Progenitor cell of endocrine pancreas (in vitro differentiated cells): ENCODE measurements at regions not wholly inside any gene's neighbourhood (a gene's known extent, or its start where the extent isn't known, plus 50 kb on each side); places are given as distances from the start of the nearest gene placed in this dataset.

Experiments
- DNase-seq: peaks from one replicate; pipeline ENCODE4 v3.0.0; 2021; ENCODE audit warnings: low spot score; ENCODE audit not compliant: unreplicated experiment
- H3K27ac Mint-ChIP-seq: 2 replicates; pipeline ENCODE4 v1.8.0; 2021; ENCODE audit warnings: mild to moderate bottlenecking, moderate library complexity, mixed read lengths
- H3K27me3 Mint-ChIP-seq: 2 replicates; pipeline ENCODE4 v1.8.0; 2021; ENCODE audit warnings: mixed read lengths
- H3K36me3 Mint-ChIP-seq: 2 replicates; pipeline ENCODE4 v1.8.0; 2022; ENCODE audit warnings: mixed read lengths; ENCODE audit not compliant: insufficient read depth
- H3K4me1 Mint-ChIP-seq: 2 replicates; pipeline ENCODE4 v1.8.0; 2021; ENCODE audit warnings: low read depth, mixed read lengths
- H3K4me3 Mint-ChIP-seq: 2 replicates; pipeline ENCODE4 v1.8.0; 2021; ENCODE audit warnings: low read depth, mild to moderate bottlenecking, moderate library complexity, mixed read lengths
- H3K9me3 Mint-ChIP-seq: 2 replicates; pipeline ENCODE4 v1.8.0; 2021; ENCODE audit warnings: low read depth, mixed read lengths
- CTCF ChIP-seq: fragments of 200-600 bp; sonication (generic); IDR thresholded peaks from one replicate; pipeline ENCODE4 v1.5.0; 2021; ENCODE audit warnings: antibody characterized with exemption, mild to moderate bottlenecking; ENCODE audit not compliant: unreplicated experiment

GRCh38 chr6:163811317-163811716, 396.8 kb downstream of the QKI start:
- TF ChIP-seq CTCF = no peak
- H3K9me3 Mint-ChIP-seq = peaks cover 2% of the 10 kb centered on the region
- H3K4me3 Mint-ChIP-seq = no peak overlapping the region
- H3K27ac Mint-ChIP-seq = no peak overlapping the region
- H3K36me3 Mint-ChIP-seq = no peaks in the 10 kb centered on the region
- no peak for DNase-seq
- no peaks in the 10 kb centered on the region for H3K4me1 Mint-ChIP-seq
- H3K27me3 Mint-ChIP-seq = peaks cover 6% of the 10 kb centered on the region

DNA sequence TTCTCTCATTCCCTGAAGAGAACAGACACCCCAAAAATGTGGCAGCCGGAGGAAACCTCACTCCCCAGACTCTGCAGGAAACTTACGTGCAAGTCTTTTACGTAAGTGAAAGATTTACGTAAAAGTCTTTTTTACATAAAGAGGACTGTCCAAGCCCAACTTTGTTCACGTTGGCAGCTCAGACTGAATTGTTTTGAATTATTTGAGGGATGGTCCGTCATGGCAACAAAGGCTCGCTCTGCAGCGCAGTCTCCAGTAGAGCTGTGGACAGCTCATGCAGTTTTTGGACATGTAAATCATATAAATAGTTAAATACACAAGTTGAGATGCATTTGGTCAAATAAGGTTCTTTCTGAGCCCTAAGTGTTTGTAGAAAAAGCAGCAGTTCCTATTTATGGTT, 394.8 kb downstream of the QKI start:
- no peak for TF ChIP-seq CTCF
- H3K4me1 Mint-ChIP-seq = no peaks in the 10 kb centered on the region
- no peak overlapping the region for H3K4me3 Mint-ChIP-seq
- H3K9me3 Mint-ChIP-seq = peaks cover 2% of the 10 kb centered on the region
- no peak overlapping the region for H3K27ac Mint-ChIP-seq
- H3K36me3 Mint-ChIP-seq = no peaks in the 10 kb centered on the region
- no peak for DNase-seq
- H3K27me3 Mint-ChIP-seq = peaks cover 6% of the 10 kb centered on the region

DNA sequence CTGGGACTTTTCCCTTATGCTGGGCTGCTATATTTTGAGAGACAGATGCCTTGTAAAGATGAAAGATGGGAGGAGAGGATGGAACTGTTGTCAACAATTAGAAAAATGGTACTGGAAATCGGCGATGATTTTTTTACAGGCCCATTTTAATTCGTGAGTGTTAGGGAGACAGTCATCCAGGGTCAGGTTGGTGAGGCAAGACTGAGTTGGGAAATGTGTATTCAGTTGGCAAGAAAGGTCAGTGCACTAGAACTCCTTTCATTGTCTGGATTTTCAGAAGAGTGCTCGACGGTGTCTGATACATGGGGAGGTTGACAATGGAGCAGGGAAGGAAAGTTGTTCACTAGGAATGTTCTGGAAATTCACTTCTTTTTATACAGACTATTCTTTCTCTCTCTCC, 394.4 kb downstream of the QKI start:
- no peaks in the 10 kb centered on the region for H3K4me1 Mint-ChIP-seq
- no peak for DNase-seq
- H3K4me3 Mint-ChIP-seq = no peak overlapping the region
- no peaks in the 10 kb centered on the region for H3K36me3 Mint-ChIP-seq
- no peak overlapping the region for H3K27ac Mint-ChIP-seq
- peaks cover 2% of the 10 kb centered on the region for H3K9me3 Mint-ChIP-seq
- no peak for TF ChIP-seq CTCF
- H3K27me3 Mint-ChIP-seq = peaks cover 6% of the 10 kb centered on the region

GRCh38 chr6:163808231-163808630, 393.7 kb downstream of the QKI start:
- TF ChIP-seq CTCF = no peak
- no peak overlapping the region for H3K27ac Mint-ChIP-seq
- H3K36me3 Mint-ChIP-seq = no peaks in the 10 kb centered on the region
- peaks cover 2% of the 10 kb centered on the region for H3K9me3 Mint-ChIP-seq
- peaks cover 6% of the 10 kb centered on the region for H3K27me3 Mint-ChIP-seq
- DNase-seq = no peak
- no peak overlapping the region for H3K4me3 Mint-ChIP-seq
- no peaks in the 10 kb centered on the region for H3K4me1 Mint-ChIP-seq

GRCh38 chr6:163806755-163807499, 392.4 kb downstream of the QKI start:
- Mint-ChIP-seq H3K36me3 (no peaks in the 10 kb centered on the region), H3K4me3 (no peak overlapping the region), H3K27ac (no peak overlapping the region), H3K27me3 (peaks cover 3% of the 10 kb centered on the region), H3K9me3 (peaks cover 2% of the 10 kb centered on the region), H3K4me1 (no peaks in the 10 kb centered on the region)
- DNase-seq = no peak
- TF ChIP-seq CTCF = no peak
